IMR-90 (cell line): ENCODE measurements at regions not wholly inside any gene's neighbourhood (a gene's known extent, or its start where the extent isn't known, plus 50 kb on each side); places are given as distances from the start of the nearest gene placed in this dataset.
A peak's percentile ranks its signal among the peaks of the same experiment; 100 is the strongest.

Source experiments
- ATAC-seq: fragments of 200-7000 bp; cut with Tn5 transposase; 2 replicates; pipeline ENCODE4 v1.9.1; 2020; ENCODE audit warnings: low read depth, mild to moderate bottlenecking, moderate library complexity
- BruUV-seq: library from RNA; stranded (reverse); fragments of 400-500 nt; replicated peaks from 2 replicates; lab custom pipeline; 2021; lab: Mats Ljungman, UMichigan
- CTCF ChIA-PET: fragments of 300-600 bp; formaldehyde crosslinking; extraction: SDS; loops from one replicate; lab custom pipeline; 2021; ENCODE audit warnings: antibody characterized with exemption; lab: Yijun Ruan, JAX
- POLR2A ChIA-PET: fragments of 300-600 bp; sonication (Branson Sonifier 250); formaldehyde crosslinking; loops from one replicate; lab custom pipeline; 2022; ENCODE audit warnings: antibody characterized with exemption; ENCODE audit not compliant: unreplicated experiment; lab: Charles Lee
- DNase-seq: peaks from one replicate; pipeline ENCODE4 v3.0.0; 2013
- H2AFZ ChIP-seq: replicated peaks from 2 replicates; pipeline ENCODE3; 2013; ENCODE audit warnings: low read length, mild to moderate bottlenecking; ENCODE audit not compliant: poor library complexity
- H2AK5ac ChIP-seq: 2 replicates; pipeline ENCODE4 v1.6.1; 2013; ENCODE audit warnings: low read depth, low read length, inconsistent platforms
- H2AK9ac ChIP-seq: replicated peaks from 2 replicates; pipeline ENCODE3; 2013; ENCODE audit warnings: mild to moderate bottlenecking, low read depth, low read length, moderate library complexity; ENCODE audit not compliant: poor library complexity
- H2BK120ac ChIP-seq: 2 replicates; pipeline ENCODE4 v1.6.1; 2013; ENCODE audit warnings: low read depth, low read length, inconsistent platforms
- H2BK15ac ChIP-seq: 3 replicates; pipeline ENCODE4 v1.6.1; 2013; ENCODE audit warnings: low read depth, low read length, inconsistent platforms
- H2BK20ac ChIP-seq: 2 replicates; pipeline ENCODE4 v1.6.1; 2013; ENCODE audit warnings: low read depth, mild to moderate bottlenecking, inconsistent platforms, low read length, moderate library complexity
- H2BK5ac ChIP-seq: 2 replicates; pipeline ENCODE4 v1.6.1; 2013; ENCODE audit warnings: mild to moderate bottlenecking, low read depth, low read length, inconsistent platforms; ENCODE audit not compliant: poor library complexity, severe bottlenecking
- H3K14ac ChIP-seq: replicated peaks from 2 replicates; pipeline ENCODE4 v1.6.1; 2013; ENCODE audit warnings: low read depth, low read length, inconsistent platforms
- H3K18ac ChIP-seq: 2 replicates; pipeline ENCODE4 v1.6.1; 2013; ENCODE audit warnings: low read depth, low read length, control low read depth
- H3K23ac ChIP-seq: 2 replicates; pipeline ENCODE4 v1.6.1; 2013; ENCODE audit warnings: low read depth, low read length, inconsistent platforms
- H3K27ac ChIP-seq: 2 replicates; pipeline ENCODE4 v1.5.1; 2013; ENCODE audit warnings: mild to moderate bottlenecking, control low read depth, low read length; ENCODE audit not compliant: insufficient read depth
- H3K27me3 ChIP-seq: 2 replicates; pipeline ENCODE4 v1.6.1; 2013; ENCODE audit warnings: low read length; ENCODE audit not compliant: control insufficient read depth, insufficient read depth
- H3K36me3 ChIP-seq: 2 replicates; pipeline ENCODE4 v1.6.1; 2013; ENCODE audit warnings: low read length, mixed read lengths; ENCODE audit not compliant: control insufficient read depth, insufficient read depth
- H3K4ac ChIP-seq: 2 replicates; pipeline ENCODE4 v1.6.1; 2013; ENCODE audit warnings: low read depth, low read length, inconsistent platforms
- H3K4me1 ChIP-seq: 2 replicates; pipeline ENCODE4 v1.6.1; 2013; ENCODE audit warnings: low read length, mixed read lengths; ENCODE audit not compliant: control insufficient read depth, insufficient read depth
- H3K4me2 ChIP-seq: 2 replicates; pipeline ENCODE4 v1.6.1; 2013; ENCODE audit warnings: low read depth, mild to moderate bottlenecking, control low read depth, low read length, moderate library complexity
- H3K4me3 ChIP-seq: 2 replicates; pipeline ENCODE4 v1.5.1; 2013; ENCODE audit warnings: low read depth, mild to moderate bottlenecking, control low read depth, low read length, moderate library complexity; ENCODE audit not compliant: insufficient read depth
- H3K56ac ChIP-seq: 2 replicates; pipeline ENCODE4 v1.6.1; 2013; ENCODE audit warnings: low read length, inconsistent platforms; ENCODE audit not compliant: insufficient read depth; ENCODE audit errors: extremely low read depth
- H3K79me1 ChIP-seq, 2 experiments: 2 replicates each; pipeline ENCODE4 v1.6.1; 2013; ENCODE audit warnings: low read length in 2 of 2, inconsistent platforms in 1 of 2, low read depth in 1 of 2
- H3K9ac ChIP-seq: 2 replicates; pipeline ENCODE4 v1.6.1; 2013; ENCODE audit warnings: low read depth, low read length, control low read depth
- H3K9me1 ChIP-seq: 2 replicates; pipeline ENCODE4 v1.6.1; 2013; ENCODE audit warnings: low read length, inconsistent platforms; ENCODE audit not compliant: insufficient read depth
- H3K9me3 ChIP-seq: 2 replicates; pipeline ENCODE4 v1.6.1; 2013; ENCODE audit warnings: low read length; ENCODE audit not compliant: control insufficient read depth, insufficient read depth
- H4K20me1 ChIP-seq: 2 replicates; pipeline ENCODE4 v1.6.1; 2013; ENCODE audit warnings: low read length, inconsistent platforms; ENCODE audit not compliant: insufficient read depth
- H4K5ac ChIP-seq: 2 replicates; pipeline ENCODE4 v1.6.1; 2013; ENCODE audit warnings: mild to moderate bottlenecking, low read depth, low read length, control low read depth
- H4K8ac ChIP-seq, 2 experiments: 2 replicates each; pipeline ENCODE4 v1.6.1; 2013; ENCODE audit warnings: low read depth in 2 of 2, low read length in 2 of 2, control low read depth in 1 of 2, inconsistent platforms in 1 of 2
- H4K91ac ChIP-seq: 2 replicates; pipeline ENCODE4 v1.6.1; 2013; ENCODE audit warnings: low read depth, low read length, inconsistent platforms; ENCODE audit not compliant: insufficient read depth
- BHLHE40 ChIP-seq: fragments of 150-350 bp; IDR thresholded peaks from 2 replicates; pipeline ENCODE4 v1.6.1; 2016; ENCODE audit warnings: mild to moderate bottlenecking, low read depth, low read length
- CEBPB ChIP-seq: IDR thresholded peaks from 2 replicates; pipeline ENCODE4 v1.6.1; 2012; ENCODE audit warnings: low read depth, low read length, improper control_type of control experiment
- CHD1 ChIP-seq: IDR thresholded peaks from 2 replicates; pipeline ENCODE4 v1.6.1; 2012; ENCODE audit warnings: low read depth, low read length, improper control_type of control experiment
- FOS ChIP-seq: fragments of 150-350 bp; IDR thresholded peaks from 2 replicates; pipeline ENCODE4 v1.6.1; 2016; ENCODE audit warnings: low read depth, low read length
- MAFK ChIP-seq: IDR thresholded peaks from 2 replicates; pipeline ENCODE4 v1.6.1; 2012; ENCODE audit warnings: low read depth, low read length, improper control_type of control experiment
- MAZ ChIP-seq: IDR thresholded peaks from 2 replicates; pipeline ENCODE4 v1.6.1; 2012; ENCODE audit warnings: low read depth, mild to moderate bottlenecking, low read length, improper control_type of control experiment, moderate library complexity, borderline replicate concordance
- MXI1 ChIP-seq: IDR thresholded peaks from 2 replicates; pipeline ENCODE4 v1.6.1; 2012; ENCODE audit warnings: low read depth, mild to moderate bottlenecking, low read length, moderate library complexity, borderline replicate concordance
- NFE2L2 ChIP-seq: fragments of 150-350 bp; IDR thresholded peaks from 2 replicates; pipeline ENCODE4 v1.6.1; 2016; ENCODE audit warnings: low read depth, mild to moderate bottlenecking, low read length
- POLR2A ChIP-seq: IDR thresholded peaks from 2 replicates; pipeline ENCODE4 v1.6.1; 2012; ENCODE audit warnings: mild to moderate bottlenecking, low read depth, low read length
- RAD21 ChIP-seq: IDR thresholded peaks from 2 replicates; pipeline ENCODE4 v1.6.1; 2012; ENCODE audit warnings: low read length, improper control_type of control experiment
- RCOR1 ChIP-seq: IDR thresholded peaks from 2 replicates; pipeline ENCODE4 v1.6.1; 2012; ENCODE audit warnings: mild to moderate bottlenecking, low read length, improper control_type of control experiment; ENCODE audit not compliant: insufficient replicate concordance
- RFX5 ChIP-seq: IDR thresholded peaks from 2 replicates; pipeline ENCODE4 v1.8.0; 2012; ENCODE audit warnings: low read depth, mild to moderate bottlenecking, low read length, moderate library complexity
- SMC3 ChIP-seq: fragments of 150-350 bp; IDR thresholded peaks from 2 replicates; pipeline ENCODE4 v1.6.1; 2016; ENCODE audit warnings: low read depth, mild to moderate bottlenecking, antibody characterized with exemption, low read length, moderate library complexity
- WGBS, 2 experiments: methylation state at CpG; one replicate each; pipeline versions ENCODE4 v1.1.5 to v1.1.7; 2013; ENCODE audit warnings: missing lambda C conversion rate in 2 of 2; ENCODE audit not compliant: insufficient read length in 1 of 2; ENCODE audit errors: extremely low coverage in 2 of 2; 5-methylcytosine and 5-hydroxymethylcytosine counted together
- dilution Hi-C: fragments of 300-500 bp; cut with HindIII; formaldehyde crosslinking; loops from one replicate; pipeline ENCODE4 v1.14.3; 2018; ENCODE audit warnings: low sequenced_read_pairs; ENCODE audit not compliant: unreplicated experiment
- in situ Hi-C: fragments of 300-500 bp; cut with MboI; formaldehyde crosslinking; loops from 3 replicates; pipeline ENCODE4 v1.14.3; 2019; ENCODE audit warnings: low sequenced_read_pairs, inconsistent platforms, mixed read lengths
- intact Hi-C: fragments of 100-400 bp; cut with micrococcal nuclease; formaldehyde crosslinking; loops from 2 replicates; pipeline ENCODE4 v1.10.0; 2022
- TF ChIP-seq, protein P1 (sequence below): fragments of 150-350 bp; IDR thresholded peaks from 2 replicates; pipeline ENCODE4 v1.6.1; 2016; ENCODE audit warnings: low read depth, mild to moderate bottlenecking, low read length, moderate library complexity, borderline replicate concordance
- TF ChIP-seq, protein P2 (sequence below): fragments of 150-350 bp; IDR thresholded peaks from 2 replicates; pipeline ENCODE4 v1.6.1; 2017; ENCODE audit warnings: mild to moderate bottlenecking, antibody characterized with exemption, low read length, low read depth
- TF ChIP-seq, protein P3 (sequence below): conservative IDR thresholded peaks from 2 replicates; pipeline ENCODE4 v1.5.1; 2012; ENCODE audit warnings: mild to moderate bottlenecking, low read depth, low read length, improper control_type of control experiment

DNA sequence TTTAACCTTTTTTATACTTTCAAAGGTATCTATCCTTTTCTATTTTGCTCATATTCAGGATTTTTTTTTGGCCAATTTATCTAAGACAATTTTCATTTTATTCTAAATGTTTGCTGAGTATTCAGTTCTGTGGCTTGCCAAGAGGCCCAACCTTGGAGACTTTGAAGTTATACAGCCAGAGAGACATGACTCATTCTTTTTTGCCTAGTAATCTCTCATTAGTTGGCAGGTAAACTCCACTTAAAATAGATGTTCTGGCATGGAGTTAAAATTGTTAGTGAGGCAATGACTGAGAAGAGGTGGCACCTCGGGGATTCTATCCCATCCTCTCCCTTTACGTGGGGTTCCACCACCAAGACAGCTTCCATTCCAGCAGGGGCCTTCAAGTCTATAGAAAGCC is 213.8 kb downstream of the KCTD12 start:
- Histone ChIP-seq H4K5ac (no peak overlapping the region), H3K9me1 (no peaks in the 10 kb centered on the region), H3K23ac (no peak overlapping the region), H2BK5ac (no peak overlapping the region), H3K9ac (no peak overlapping the region), H3K4me3 (no peak overlapping the region), H3K4ac (no peak overlapping the region), H3K4me2 (no peak overlapping the region), H2BK120ac (no peak overlapping the region), H3K9me3 (no peaks in the 10 kb centered on the region), H2BK15ac (no peak overlapping the region), H4K20me1 (no peaks in the 10 kb centered on the region), H2BK20ac (no peak overlapping the region), H4K91ac (no peak overlapping the region), H2AK9ac (no peak overlapping the region), H3K27me3 (no peaks in the 10 kb centered on the region), H3K4me1 (no peaks in the 10 kb centered on the region), H2AFZ (no peak overlapping the region), H3K14ac (no peak overlapping the region), H3K56ac (no peak overlapping the region), H2AK5ac (no peak overlapping the region), H3K18ac (no peak overlapping the region), H3K36me3 (no peaks in the 10 kb centered on the region), H3K79me1 (no peaks in the 10 kb centered on the region), H3K27ac (no peak overlapping the region), H4K8ac (no peak overlapping the region)
- dilution Hi-C loops, result no loop called here
- TF ChIP-seq, protein P1, sequence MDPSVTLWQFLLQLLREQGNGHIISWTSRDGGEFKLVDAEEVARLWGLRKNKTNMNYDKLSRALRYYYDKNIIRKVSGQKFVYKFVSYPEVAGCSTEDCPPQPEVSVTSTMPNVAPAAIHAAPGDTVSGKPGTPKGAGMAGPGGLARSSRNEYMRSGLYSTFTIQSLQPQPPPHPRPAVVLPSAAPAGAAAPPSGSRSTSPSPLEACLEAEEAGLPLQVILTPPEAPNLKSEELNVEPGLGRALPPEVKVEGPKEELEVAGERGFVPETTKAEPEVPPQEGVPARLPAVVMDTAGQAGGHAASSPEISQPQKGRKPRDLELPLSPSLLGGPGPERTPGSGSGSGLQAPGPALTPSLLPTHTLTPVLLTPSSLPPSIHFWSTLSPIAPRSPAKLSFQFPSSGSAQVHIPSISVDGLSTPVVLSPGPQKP, result no peak
- TF ChIP-seq CEBPB (no peak), MAFK (no peak), SMC3 (no peak), MXI1 (no peak), RCOR1 (no peak), BHLHE40 (no peak), CHD1 (no peak), NFE2L2 (no peak), RFX5 (no peak), FOS (no peak), RAD21 (no peak), MAZ (no peak), POLR2A (no peak)
- TF ChIP-seq, protein P2, sequence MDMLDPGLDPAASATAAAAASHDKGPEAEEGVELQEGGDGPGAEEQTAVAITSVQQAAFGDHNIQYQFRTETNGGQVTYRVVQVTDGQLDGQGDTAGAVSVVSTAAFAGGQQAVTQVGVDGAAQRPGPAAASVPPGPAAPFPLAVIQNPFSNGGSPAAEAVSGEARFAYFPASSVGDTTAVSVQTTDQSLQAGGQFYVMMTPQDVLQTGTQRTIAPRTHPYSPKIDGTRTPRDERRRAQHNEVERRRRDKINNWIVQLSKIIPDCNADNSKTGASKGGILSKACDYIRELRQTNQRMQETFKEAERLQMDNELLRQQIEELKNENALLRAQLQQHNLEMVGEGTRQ, result no peak
- TF ChIP-seq, protein P3, sequence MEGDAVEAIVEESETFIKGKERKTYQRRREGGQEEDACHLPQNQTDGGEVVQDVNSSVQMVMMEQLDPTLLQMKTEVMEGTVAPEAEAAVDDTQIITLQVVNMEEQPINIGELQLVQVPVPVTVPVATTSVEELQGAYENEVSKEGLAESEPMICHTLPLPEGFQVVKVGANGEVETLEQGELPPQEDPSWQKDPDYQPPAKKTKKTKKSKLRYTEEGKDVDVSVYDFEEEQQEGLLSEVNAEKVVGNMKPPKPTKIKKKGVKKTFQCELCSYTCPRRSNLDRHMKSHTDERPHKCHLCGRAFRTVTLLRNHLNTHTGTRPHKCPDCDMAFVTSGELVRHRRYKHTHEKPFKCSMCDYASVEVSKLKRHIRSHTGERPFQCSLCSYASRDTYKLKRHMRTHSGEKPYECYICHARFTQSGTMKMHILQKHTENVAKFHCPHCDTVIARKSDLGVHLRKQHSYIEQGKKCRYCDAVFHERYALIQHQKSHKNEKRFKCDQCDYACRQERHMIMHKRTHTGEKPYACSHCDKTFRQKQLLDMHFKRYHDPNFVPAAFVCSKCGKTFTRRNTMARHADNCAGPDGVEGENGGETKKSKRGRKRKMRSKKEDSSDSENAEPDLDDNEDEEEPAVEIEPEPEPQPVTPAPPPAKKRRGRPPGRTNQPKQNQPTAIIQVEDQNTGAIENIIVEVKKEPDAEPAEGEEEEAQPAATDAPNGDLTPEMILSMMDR, result no peak
- DNase-seq, result peak; percentile 30
- no TSS peak for BruUV-seq
- intact Hi-C loops, result no loop called here
- WGBS, 2 experiments, result 100% methylated on average over 1 of the region's 2 CpGs; no CpG with 5 or more reads in 1 of the 2 experiments
- no peak for ATAC-seq
- ChIA-PET CTCF (no interaction called here), POLR2A (no interaction called here)
- in situ Hi-C loops, result no loop called here
